ENCODE measurements at regions not wholly inside any gene's neighbourhood (a gene's known extent, or its start where the extent isn't known, plus 50 kb on each side); places are given as distances from the start of the nearest gene placed in this dataset.
"Not testable (repeated sequence)": the region's sequence is repeated elsewhere in the genome, so short reads cannot be mapped to it uniquely, and the experiment has no call there.

DNA sequence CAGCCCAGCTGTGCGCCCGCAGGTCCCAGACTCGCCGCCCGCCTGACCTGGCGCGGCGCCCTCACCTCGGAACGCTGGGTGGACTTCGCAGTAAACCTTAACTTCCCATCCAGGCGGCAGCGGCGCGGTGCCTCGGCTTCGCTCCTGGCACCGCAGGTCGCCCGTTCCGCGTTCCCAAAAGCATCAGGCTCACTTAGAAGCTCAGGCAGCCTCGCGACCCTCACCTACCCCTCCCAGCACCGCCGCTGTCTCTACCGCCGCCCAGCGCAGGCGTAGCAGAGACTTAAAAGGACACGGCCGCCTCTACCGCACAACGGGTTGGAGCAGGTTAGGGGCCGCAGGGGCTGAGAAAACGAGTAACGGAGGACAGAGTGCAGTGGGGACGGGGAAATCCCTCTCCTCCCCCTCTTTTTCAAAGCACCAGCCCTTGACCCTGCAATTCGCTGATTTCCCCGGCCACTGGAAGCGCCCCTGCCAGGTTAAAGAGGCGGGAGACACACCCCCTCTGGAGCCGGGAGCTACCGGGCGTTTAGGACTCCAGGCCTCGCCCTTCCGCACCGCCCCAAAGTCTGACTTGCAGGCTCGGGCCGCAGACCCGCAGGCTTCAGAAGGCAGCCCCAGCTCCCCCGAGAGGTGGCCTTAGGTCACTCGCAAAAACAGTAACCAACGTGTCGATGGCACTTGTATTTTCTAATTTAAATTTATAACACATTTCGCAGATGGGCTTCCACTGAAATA, 328.5 kb downstream of the FAM72C start:
- no peak for DNase-seq (ENCODE audit: low read depth in 1 of 2, low spot score in 1 of 2)

DNA sequence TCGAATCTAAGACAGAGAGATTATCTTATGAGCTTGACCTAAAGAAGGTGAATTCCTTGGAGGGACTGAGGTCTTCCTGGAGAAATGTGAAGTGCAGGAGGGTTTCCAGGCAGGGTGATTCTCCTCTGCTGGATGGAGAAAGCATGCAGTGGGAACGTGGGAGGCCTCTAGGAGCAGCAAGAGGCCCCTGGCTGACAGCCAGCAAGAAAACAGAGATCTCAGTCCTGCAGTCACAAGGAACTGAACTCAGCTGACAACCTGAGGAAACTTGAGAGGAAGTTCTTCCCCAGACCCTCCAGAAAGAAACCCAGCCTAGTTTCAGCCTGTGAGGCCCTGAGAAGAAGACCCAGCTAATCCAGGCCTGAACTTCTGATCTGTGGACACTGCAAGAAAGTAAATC, 345.9 kb downstream of the FAM72C start:
- no peak for DNase-seq (ENCODE audit: low read depth in 1 of 2, low spot score in 1 of 2)

DNA sequence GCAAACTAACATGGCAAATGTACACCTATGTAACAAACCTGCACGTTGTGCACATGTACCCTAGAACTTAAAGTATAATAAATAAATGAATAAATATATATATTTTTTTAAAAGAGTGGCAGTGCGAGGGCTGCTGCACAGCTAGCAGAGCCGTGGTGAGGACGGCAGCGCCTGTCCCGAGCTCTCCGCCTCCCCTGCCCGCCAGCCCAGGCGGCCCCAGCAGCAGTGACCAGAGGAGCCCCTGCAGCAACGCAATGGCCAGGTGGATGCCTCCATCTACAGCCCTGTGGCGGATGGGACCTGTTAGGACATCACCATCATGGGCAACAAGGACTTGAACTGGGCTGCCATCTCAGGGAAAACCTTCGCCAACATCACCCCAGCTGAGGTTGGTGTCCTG, 351.9 kb downstream of the FAM72C start:
- no peak for DNase-seq (ENCODE audit: low read depth in 1 of 2, low spot score in 1 of 2)

DNA sequence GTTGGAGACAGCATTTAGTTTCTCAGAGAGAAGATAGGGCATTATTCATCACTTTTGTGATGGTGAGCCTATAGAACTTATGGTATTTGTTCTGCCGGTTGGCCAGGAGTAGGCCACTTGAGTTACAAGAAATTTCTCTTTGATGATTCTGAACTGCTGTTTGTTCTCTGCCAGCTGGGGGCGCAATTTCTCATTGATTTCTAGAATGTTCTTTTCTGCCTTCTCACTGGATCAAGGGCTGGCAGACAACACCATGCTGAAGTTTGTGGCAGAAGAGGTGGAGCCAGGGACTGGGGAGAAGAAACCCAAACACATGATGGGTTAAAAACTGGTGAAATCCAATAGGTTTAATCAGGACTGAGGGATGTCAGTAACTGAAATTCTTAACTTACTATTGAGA, 360.6 kb downstream of the FAM72C start:
- no peak for DNase-seq (ENCODE audit: low read depth in 1 of 2, low spot score in 1 of 2)

DNA sequence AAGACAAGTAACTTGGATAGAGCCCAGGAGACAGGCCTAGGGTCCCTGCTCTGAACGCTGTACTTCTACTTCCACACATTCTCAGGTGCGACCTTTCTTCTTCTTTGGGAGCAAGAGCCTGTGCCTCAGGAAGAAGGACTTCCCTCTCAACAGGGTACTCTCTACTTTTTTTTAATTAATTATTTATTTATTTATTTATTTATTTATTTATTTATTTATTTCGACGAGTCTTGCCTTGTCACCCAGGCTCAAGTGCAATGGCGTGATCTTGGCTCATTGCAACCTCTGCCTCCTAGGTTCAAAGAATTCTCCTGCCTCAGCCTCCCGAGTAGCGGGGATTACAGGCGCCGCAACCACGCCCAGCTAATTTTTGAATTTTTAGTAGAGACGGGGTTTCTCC, 361.6 kb downstream of the FAM72C start:
- no peak for DNase-seq (ENCODE audit: low read depth in 1 of 2, low spot score in 1 of 2)

DNA sequence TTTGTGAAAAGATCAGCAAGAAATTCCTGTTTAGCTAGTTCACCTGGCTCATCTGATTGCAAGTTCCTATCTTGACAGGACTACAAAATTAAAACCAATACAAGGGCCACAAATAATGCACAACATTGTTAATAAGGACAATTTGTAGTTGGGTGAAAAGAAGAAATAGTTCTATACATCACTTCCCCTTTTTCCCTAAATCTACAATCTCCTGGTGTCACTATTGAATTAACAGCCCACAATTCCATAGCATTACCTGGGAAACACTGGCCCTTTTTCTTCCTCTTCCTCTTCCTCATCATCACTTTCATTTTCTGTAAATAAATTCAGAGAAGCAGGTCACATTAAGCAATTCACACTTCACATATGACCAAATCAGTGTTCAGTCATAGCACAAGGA, 366.9 kb downstream of the FAM72C start:
- no peak for DNase-seq (ENCODE audit: low read depth in 1 of 2, low spot score in 1 of 2)

DNA sequence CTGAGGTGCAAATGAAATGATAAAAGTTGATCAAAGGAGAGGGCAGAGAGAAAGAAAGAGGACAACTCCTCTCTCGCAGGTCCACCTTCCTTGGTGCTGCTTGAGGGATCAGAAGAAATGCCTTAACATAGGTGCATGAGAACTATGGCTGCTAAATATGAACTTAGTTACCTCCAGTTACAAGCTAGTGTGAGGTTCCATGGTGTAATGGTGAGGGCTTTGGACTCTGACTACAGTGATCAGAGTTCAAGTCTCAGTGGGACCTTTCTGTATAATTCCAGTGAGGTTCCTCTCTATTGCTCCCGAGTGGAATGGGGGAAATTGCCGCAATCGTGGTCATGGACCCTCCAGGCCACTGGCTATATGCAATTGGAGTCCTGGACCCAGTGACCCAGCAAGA, 387.3 kb downstream of the FAM72C start:
- DNase-seq (ENCODE audit: low read depth in 1 of 2, low spot score in 1 of 2), result no peak

DNA sequence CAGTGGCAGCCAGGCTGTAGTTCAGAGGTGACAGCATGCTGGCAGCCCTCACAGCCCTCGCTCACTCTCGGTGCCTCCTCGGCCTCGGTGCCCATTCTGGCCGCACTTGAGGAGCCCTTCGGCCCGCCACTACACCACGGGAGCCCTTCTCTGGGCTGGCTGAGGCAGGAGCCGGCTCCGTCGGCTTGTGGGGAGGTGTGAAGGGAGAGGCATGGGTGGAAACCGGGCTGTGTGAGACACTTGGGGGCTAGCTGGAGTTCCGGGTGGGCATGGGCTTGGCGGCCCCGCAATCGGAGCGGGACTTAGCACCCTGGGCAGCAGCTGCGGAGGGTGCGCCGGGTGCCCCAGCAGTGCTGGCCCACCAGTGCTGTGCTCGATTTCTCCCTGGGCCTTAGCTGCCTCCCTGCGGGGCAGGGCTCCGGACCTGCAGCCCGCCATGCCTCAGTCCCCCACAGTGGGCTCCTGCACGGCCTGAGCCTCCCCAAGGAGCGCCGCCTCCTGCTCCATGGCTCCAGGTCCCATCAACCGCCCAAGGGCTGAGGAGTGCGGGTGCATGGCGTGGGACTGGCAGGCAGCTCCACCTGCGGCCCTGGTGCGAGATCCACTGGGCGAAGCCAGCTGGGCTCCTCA, 396.8 kb downstream of the FAM72C start:
- DNase-seq (ENCODE audit: low read depth in 1 of 2, low spot score in 1 of 2), result no peak

DNA sequence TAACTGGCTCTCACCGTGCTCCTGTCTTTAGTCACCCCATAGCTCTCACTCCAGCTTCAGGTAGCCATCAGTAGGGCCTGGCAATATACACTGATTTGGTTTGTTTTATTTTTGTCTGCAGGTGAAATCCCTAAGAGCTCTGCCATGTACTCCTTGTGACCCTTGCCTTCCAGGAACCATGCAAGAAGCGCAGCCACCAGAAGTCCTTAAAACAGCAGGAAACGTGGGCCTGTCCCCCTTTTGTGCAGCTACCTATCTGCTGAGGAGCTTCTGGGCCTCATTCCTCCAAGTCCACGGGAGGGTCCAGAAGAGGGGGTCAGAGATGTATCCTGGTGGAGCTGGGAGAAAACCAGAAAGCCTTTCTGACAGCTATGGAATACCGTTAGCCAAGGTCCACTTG, 399.1 kb downstream of the FAM72C start:
- DNase-seq (ENCODE audit: low read depth in 1 of 2, low spot score in 1 of 2), result not testable (repeated sequence)

DNA sequence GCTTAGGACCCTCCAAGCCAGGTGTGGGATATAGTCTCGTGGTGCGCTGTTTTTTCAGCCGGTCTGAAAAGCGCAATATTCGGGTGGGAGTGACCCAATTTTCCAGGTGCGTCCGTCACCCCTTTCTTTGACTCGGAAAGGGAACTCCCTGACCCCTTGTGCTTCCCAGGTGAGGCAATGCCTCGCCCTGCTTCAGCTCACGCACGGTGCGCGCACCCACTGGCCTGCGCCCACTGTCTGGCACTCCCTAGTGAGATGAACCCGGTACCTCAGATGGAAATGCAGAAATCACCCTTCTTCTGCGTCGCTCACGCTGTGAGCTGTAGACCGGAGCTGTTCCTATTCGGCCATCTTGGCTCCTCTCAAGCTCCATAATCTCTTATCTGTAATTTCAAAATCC, 408.0 kb downstream of the FAM72C start:
- DNase-seq (ENCODE audit: low read depth in 1 of 2, low spot score in 1 of 2), result not testable (repeated sequence)

DNA sequence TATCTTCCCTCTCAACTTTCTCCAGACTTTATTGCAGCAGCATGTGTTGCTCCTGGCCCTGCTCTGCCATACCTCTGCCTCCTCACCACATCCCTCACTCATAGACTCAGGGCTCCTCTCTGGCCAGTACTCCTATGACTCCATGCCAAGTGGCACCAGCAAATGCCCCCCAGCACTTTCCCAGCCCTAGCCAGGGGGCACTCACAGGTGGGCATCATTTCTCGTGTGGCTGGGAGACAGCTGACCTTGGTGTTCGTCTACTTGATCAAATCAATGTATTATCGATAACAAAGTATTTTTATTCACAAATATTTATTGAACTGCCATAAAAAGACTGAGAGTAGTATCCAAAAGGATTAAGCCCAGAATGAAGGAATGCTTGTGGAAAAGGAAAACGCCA, 418.2 kb downstream of the FAM72C start:
- DNase-seq (ENCODE audit: low read depth in 1 of 2, low spot score in 1 of 2), result no peak

DNA sequence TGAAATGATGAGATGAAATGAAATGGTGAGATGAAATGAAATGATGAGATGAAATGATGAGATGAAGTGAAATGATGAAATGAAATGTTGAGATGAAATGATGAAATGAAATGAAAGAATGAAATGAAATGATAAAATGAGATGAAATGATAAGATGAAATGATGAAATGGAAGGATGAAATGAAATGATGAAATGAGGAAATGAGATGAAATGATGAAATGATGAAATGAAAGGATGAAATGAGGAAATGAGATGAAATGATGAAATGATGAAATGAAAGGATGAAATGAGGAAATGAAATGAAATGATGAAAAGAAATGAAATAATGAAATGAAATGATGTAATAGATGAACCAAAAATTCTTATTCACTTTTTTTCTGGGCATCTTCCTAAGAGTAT, 467.1 kb downstream of the FAM72C start:
- DNase-seq (ENCODE audit: low read depth in 1 of 2, low spot score in 1 of 2), result not testable (repeated sequence)

DNA sequence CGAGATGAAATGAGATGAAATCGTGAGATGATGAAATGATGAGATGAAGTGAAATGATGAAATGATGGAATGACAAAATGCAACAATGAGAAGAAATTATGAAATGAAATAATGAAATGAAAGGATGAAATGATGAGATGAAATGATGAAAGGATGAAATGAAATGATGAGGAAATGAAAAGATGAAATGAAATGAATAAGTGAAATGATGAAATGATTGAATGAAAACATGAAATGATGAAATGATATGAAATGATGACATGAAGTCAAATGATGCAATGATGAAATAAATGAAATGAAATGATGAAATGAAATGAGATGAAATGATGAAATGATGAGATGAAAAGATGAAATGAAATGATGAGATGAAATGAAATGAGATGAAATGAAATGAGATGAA, 467.7 kb downstream of the FAM72C start:
- not testable (repeated sequence) for DNase-seq (ENCODE audit: low read depth in 1 of 2, low spot score in 1 of 2)

DNA sequence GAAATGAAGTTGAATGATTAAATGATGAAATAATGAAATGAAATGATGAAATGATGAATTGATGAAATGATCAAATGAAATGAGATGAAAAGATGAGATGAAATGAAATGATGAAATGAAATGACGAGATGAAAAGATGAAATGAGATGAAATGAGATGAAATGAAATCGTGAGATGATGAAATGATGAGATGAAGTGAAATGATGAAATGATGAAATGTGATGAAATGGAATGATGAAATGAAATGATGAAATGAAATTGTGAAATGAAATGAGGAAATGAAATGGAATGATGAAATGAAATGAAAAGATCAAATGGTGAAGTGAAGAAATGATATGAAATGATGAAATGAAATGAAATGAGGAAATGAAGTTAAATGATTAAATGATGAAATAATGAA, 468.7 kb downstream of the FAM72C start:
- not testable (repeated sequence) for DNase-seq (ENCODE audit: low read depth in 1 of 2, low spot score in 1 of 2)

DNA sequence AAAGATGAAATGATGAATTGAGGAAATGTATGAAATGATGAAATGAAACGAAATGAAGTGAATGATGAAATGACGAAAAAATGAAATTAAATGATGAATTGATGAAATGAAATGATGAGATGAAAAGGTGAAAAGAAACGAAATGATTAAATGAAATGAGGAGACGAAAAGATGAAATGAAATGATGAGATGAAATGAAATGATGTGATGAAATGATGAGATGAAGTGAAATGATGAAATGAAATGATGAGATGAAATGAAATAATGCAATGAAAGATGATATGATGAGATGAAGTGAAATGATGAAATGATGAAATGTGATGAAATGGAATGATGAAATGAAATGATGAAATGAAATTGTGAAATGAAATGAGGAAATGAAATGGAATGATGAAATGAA, 469.7 kb downstream of the FAM72C start:
- not testable (repeated sequence) for DNase-seq (ENCODE audit: low read depth in 1 of 2, low spot score in 1 of 2)

DNA sequence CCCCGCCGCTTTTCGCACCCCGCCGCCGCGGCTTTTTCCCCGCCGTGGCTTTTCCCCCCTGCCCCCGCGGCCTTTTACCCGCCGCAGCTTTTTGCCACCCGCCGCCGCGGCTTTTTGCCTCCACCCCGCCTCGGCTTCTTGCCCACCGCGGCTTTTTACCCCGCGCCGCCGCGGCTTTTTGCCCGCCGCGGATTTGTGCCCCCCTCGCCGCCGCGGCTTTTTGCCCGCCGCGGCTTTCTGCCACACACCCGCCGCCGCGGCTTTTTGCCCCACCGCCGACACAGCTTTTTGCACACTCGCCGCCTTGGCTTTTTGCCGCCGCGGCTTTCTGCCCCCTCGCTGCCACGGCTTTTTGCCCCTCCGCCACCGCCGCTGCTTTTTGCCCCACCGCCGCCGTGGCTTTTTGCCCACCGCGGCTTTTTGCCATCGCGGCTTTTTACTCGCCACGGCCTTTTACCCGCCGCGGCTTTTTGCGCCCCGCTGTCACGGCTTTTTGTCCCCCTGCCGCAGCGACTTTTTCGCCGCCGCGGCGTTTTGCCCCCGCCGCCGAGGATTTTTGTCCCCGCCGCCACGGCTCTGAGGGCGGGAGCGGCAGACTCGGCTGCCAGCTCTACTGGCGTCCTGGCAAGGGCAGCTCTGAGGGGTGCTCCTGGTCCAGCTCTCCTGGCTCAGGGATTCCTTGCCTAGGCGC, 473.6 kb downstream of the FAM72C start:
- not testable (repeated sequence) for DNase-seq (ENCODE audit: low read depth in 1 of 2, low spot score in 1 of 2)

DNA sequence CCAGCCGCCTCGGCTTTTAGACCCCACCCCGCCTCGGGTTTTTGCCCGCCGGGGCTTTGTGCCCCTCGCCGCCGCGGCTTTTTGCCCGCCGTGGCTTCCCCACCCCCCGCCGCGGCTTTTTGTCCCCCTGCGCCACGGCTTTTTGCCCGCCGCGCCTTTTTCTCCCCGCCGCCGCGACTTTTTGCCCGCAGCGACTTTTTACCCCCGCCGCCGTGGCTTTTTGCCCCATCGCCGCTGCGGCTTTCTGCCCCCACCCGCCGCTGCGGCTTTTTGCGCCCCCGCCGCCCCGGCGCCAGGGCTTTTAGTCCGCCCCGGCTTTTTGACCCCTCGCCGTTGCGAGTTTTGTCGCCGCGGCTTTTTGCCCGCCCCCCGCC, 474.4 kb downstream of the FAM72C start:
- DNase-seq (ENCODE audit: low read depth in 1 of 2, low spot score in 1 of 2), result no peak

DNA sequence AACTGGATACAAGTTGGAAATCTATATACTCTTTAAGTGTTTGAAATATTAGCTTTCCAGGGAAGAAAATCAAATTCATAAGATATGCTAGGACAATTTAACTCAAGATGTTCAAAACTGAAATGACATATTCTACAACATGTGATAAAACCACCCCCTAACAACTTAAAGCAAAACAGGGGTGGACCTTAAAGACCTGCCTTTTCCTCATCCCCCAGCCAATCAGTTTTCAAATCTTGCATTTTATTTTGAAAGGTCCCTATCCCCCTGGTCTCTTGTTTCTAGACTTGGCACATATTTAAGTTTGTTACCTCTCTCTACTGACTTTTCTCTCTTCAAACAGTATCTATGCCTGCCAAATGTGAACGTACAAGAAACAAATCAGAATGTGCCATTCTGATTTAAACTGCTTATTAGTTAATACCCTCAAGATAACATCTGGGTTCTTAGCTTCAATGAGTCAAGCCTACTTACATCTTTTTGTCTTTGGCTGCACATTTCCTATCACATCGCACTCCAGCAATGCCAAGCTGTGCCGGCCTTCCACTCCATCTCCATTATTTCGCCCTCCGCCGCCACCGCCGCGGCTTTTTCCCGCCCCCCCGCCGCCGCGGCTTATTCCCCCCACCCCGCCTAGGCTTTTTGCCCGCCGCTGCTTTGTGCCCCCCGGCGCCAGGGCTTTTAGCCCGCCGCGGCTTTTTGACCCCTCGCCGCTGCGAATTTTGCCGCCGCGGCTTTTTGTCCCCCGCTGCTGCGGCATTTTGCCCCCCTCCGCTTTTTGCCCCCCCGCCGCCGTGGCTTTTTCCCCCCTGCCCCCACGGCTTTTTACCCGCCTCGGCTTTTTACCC, 475.0 kb downstream of the FAM72C start:
- DNase-seq (ENCODE audit: low read depth in 1 of 2, low spot score in 1 of 2), result not testable (repeated sequence)

Data from activated CD4-positive, alpha-beta T cell treated with anti-CD3 and anti-CD28 coated beads, Interleukin-2, amount 50 U/mL, for 24 hours (primary cell).